ENCODE measurements at regions not wholly inside any gene's neighbourhood (a gene's known extent, or its start where the extent isn't known, plus 50 kb on each side); places are given as distances from the start of the nearest gene placed in this dataset.

GRCh38 chr7:120160166-120160565 is 112.8 kb upstream of the KCND2 start:
- TF ChIP-seq CTCF (IDR thresholded peaks at IDR 0.05) = no peak
- TF ChIP-seq POLR2A (IDR thresholded peaks at IDR 0.05) = no peak

Measured in tibial nerve (tissue), 3 donors.